ENCODE measurements at regions not wholly inside any gene's neighbourhood (a gene's known extent, or its start where the extent isn't known, plus 50 kb on each side); places are given as distances from the start of the nearest gene placed in this dataset.
"Not testable (repeated sequence)": the region's sequence is repeated elsewhere in the genome, so short reads cannot be mapped to it uniquely, and the experiment has no call there.

DNA sequence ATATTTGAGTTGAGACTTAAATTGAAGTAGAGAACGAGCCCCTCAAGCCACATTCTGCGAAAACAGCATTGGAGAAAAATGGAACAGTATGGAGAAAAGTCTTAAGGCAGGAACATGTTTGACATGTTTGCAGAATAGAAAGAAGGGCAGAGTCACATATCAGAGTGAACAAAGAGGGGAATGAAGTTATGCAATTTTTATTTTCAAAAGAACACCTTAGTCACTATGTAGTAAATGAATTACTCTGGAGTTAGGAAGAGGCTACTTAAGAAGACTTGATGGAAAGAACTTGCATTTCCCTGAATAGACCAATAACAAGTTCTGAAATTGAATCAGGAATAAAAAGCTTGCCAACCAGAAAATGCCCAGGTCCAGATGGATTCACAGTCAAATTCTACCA, 391.4 kb upstream of the CDH19 start:
- no peak for DNase-seq

GRCh38 chr18:66994790-66995189, 390.9 kb upstream of the CDH19 start:
- no peak for DNase-seq

- no peak for DNase-seq
These were observed 389.6 kb upstream of the CDH19 start for GRCh38 chr18:66993492-66993891.

DNA sequence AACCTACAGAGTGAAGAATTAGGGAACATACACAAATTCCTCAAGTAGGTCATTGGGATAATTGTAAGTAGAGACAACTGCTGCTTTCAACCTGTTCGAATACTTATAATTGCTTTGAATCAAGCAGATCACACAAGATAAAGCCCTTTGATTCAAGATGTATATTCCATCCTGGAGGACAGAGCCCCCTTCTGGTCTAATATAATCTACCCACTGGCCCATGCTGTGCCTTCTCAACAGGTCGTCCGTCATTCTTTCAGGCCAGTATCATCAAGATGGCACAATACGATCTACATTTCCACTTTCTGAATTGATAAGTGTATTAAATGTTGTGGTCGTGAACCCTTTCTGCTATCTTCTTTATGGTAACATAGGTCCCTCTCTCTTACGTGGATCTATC, 387.0 kb upstream of the CDH19 start:
- no peak for DNase-seq

- no peak for DNase-seq
These were observed 375.1 kb upstream of the CDH19 start for GRCh38 chr18:66979009-66979408.

DNA sequence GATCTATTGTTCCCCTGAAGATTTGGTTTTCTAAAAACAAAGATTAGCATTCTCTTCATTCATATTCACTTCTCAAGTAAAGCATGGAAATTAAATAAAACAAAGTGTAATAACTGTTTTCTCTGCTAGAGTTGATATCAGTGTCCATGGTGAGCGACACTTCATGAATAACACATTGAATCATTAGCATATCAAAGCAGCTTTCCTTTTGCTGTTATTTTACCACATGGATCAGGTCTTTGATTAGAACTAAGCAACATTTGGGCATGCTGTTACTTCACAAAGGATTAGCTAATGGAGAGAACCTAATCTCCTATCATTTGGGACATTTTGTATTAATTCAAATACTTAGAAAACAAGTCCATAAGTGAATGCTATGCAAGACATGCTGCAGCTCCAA, 368.8 kb upstream of the CDH19 start:
- DNase-seq: no peak

DNA sequence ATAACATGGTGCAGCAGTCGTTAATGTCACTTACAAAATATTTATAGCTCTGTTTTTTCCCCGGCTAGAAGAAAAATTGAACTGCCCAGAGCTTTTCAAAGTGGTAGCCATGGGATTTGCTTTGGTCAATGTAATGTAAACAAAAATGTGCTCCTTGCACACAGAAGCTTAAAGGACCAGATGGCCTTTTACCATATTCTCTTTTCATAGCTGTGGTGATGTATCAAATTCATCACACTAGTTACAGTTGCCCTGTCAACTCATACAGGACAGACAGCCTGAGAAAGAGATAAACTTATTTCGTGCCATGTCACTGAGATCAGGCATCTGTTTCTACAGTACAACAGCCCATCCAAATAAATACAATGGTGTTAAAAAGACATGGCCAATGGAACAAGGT, 368.1 kb upstream of the CDH19 start:
- no peak for DNase-seq

DNA sequence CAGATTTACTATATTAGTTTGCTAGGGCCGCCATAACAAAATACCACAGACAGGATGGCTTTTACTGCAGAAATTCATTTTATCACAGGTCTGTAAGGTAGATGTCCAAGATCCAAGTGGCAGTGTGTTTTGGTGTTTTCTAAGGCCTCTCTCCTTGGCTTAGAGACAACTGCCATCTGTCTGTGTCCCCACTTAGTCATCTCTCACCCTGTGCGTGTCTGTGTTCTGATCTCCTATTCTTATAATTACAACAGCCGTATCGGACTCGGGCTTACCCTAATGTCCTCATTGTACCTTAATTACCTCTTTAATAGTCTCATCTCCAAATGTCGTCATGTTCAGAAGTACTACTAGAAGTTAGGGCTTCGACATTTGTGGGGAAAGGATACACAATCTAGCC, 362.3 kb upstream of the CDH19 start:
- no peak for DNase-seq

GRCh38 chr18:66958309-66958708, 354.4 kb upstream of the CDH19 start:
- DNase-seq: no peak

- DNase-seq: no peak
These were observed 347.9 kb upstream of the CDH19 start for GRCh38 chr18:66951750-66952149.

DNA sequence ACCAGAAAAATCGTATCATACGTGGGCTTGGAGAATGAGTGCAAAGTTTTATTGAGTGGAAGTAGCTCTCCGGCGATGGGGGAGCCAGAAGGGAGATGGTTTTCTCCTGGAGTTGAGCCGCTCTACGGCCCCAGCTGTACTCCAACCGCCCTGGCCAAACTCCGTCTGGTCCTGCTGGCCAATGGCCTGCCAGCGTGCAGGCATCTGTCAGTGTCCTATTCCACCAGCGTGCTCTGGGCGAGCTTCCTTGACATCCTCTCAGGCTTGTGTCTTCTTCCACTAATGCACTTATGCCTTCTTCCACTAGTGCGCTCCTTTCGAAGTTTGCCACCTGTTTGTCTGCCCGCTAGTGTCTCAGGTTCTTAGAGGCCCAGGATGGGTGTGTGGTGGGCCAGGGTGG, 345.5 kb upstream of the CDH19 start:
- no peak for DNase-seq

- no peak for DNase-seq
These were observed 333.7 kb upstream of the CDH19 start for GRCh38 chr18:66937546-66937945.

- DNase-seq: no peak
These were observed 327.1 kb upstream of the CDH19 start for GRCh38 chr18:66931010-66931409.

GRCh38 chr18:66916834-66917233, 312.9 kb upstream of the CDH19 start:
- no peak for DNase-seq

GRCh38 chr18:66900837-66901236, 296.9 kb upstream of the CDH19 start:
- no peak for DNase-seq

DNA sequence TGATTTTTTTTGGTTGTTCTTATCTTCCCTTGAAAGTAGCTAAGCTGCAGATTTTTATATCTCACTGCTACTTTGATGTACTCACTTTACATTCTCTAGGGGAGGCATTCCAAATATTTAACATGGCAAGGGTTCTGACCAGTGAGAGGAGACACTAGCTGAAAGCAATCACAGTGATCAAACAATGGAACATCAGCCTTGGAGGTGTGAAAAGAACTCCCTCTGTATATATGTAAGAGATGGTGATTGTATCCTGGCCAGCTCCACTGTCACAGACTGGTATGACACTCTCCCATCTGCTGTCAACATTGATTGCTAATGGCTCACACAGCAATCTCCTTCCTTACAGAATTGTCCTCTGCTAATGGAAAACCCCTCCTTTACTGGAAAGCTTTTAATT, 291.7 kb upstream of the CDH19 start:
- DNase-seq: no peak

GRCh38 chr18:66894851-66895250, 291.0 kb upstream of the CDH19 start:
- DNase-seq: no peak

GRCh38 chr18:66892388-66892787, 288.5 kb upstream of the CDH19 start:
- DNase-seq: not testable (repeated sequence)

DNA sequence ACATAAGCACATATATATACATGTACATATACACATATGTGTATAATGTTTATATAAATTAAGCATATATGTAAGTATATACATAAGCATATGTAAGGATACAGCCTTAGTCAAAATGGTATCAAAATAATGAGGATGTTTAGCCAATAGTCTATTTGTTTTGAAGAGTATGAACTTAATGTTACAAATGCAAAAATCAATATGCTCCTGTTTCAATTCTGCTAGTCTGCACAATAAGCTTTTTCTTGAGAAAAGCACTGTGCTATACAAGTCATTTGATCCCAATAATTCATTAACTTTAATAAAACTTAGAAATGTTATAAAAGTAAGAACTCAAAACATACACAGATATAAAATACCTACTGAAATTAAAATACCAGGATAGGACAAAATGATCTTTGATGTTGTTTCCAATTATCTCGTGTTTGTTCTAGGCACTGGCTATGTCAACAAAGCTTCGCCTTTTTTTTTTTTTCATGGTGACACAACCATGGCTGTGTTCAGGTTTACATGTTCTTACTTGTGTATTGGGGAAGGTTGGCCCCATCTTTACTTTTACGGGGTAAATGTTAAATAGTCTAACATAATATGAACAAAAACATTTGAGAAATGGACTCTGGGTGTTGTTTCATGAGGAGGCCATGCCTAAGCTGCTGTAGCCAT, 271.1 kb upstream of the CDH19 start:
- DNase-seq: no peak

DNA sequence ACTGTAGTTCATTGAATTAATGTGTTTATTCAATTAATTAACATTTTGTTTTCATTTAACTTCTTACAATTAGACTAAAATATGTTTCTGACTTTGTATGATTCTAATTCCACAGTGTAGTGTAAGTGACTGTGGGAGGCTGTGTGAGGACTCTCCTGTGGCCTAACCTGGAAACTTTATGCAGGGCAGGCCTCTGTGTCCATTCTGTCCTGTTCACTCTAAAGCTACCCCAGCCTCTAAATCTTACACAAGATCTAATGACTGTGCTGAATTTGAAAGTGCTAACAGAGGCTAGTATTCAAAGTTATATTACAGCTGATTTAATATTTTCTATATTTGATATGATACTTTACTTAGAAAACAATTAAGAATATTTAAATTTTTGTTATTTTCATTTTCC, 270.5 kb upstream of the CDH19 start:
- DNase-seq: no peak

DNA sequence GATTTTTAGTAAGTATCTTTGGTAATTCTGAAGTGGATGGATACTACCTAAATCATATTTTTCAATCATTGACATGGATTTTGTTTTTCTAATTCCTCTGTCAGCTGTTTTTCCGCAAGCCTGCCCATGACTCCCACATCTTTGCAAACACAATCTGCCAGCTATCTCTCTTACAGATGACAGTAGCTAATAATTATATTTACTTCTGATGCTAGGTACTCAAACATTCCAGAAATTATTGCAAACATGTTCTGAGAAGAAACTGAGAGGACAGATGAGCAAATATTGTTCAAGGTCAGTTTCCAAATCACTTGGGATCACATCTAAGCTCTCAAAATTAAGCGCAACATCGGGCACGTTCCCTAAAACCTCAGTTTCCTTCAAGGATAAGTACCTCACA, 270.0 kb upstream of the CDH19 start:
- DNase-seq: no peak

DNA sequence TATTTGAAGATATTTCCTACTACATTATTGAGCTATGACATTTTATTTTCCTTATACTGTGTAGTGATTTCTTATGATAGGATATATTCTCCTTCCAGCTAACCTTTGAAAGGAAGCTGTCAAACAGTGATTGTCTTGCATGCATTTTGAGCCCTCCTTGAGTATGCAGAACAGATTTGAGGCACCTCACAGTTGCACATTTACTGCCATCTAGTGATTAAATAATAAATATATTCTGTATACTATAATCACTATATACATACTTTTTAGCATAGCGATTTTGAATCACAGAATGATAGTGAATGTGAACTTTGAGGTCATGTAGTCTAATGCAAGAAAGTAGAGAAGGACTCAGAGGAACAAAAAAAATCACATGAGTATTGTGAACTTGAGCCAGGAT, 268.4 kb upstream of the CDH19 start:
- no peak for DNase-seq

GRCh38 chr18:66867653-66868052, 263.8 kb upstream of the CDH19 start:
- no peak for DNase-seq

DNA sequence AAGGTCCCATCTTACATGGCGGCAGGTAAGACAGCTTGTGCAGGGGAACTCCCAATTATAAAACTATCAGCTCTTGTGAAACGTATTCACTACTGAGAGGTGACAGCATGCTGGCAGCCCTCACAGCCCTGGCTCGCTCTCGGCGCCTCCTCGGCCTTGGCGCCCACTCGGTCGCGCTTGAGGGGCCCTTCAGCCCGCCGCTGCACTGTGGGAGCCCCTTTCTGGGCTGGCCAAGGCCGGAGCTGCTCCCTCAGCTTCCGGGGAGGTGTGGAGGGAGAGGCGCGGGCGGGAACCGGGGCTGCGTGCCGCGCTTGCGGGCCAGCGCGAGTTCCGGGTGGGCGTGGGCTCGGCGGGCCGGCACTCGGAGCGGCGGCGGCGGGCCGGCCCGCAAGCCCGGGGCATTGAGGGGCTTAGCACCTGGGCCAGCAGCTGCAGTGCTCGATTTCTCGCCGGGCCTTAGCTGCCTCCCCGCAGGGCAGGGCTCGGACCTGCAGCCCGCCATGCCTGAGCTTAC, 262.6 kb upstream of the CDH19 start:
- not testable (repeated sequence) for DNase-seq

DNA sequence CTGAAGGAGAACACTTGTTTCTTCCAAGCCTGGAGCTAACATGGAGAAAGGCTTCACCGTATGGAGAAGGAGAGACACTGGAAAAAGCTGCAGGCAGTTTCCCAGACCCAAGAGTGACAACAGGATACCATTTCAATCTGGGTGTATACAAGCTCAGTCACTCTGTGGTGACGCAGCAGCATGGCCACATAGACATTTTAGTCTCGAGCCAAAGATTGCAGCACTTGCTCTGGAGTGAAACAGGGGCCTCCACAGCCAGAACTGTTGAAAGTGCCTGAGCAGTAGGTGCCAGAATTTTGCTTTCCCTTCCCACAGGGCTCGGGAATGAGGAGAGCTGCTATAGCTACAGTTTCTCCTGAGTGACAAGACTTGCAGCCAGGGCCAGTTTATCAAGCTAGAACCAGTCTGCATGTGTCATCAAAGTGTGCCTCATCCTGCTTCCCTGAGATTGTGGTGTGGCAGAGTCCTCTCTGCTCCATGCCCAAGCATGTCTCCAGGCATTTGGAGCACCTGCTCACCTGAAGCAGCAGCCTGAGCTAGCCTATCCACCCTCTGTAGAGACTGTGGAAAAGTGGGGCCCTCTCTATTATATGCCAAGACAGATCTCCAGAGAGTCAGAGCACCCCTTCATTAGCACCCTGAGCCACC, 234.6 kb upstream of the CDH19 start:
- DNase-seq: no peak

All from right hindlimb (tissue), 1 donor.